Panc1 (cell line): ENCODE measurements at regions not wholly inside any gene's neighbourhood (a gene's known extent, or its start where the extent isn't known, plus 50 kb on each side); places are given as distances from the start of the nearest gene placed in this dataset.

ENCODE experiments used
- ATAC-seq: fragments of 200-7000 bp; cut with Tn5 transposase; 2 replicates; pipeline ENCODE4 v1.9.1; 2020; ENCODE audit warnings: mild to moderate bottlenecking, moderate library complexity
- BruUV-seq: library from RNA; stranded (reverse); fragments of 400-500 nt; replicated peaks from 2 replicates; lab custom pipeline; 2021; lab: Mats Ljungman, UMichigan
- CTCF ChIA-PET: fragments of 300-600 bp; sonication (Branson Sonifier 250); formaldehyde crosslinking; loops from one replicate; lab custom pipeline; 2022; ENCODE audit warnings: antibody characterized with exemption; lab: Charles Lee
- POLR2A ChIA-PET: fragments of 300-600 bp; sonication (Branson Sonifier 250); formaldehyde crosslinking; loops from one replicate; lab custom pipeline; 2022; ENCODE audit warnings: antibody characterized with exemption; lab: Charles Lee
- DNase-seq: peaks from one replicate; pipeline ENCODE4 v3.0.0-alpha.2; 2010; ENCODE audit warnings: low read depth, low spot score
- H3K27ac ChIP-seq: 2 replicates; pipeline ENCODE4 v1.5.1; 2011; ENCODE audit warnings: mild to moderate bottlenecking, low read length, inconsistent platforms
- H3K27me3 ChIP-seq: fragments of 200-500 bp; sonication (Bioruptor generic); 2 replicates; pipeline ENCODE4 v1.6.0; 2014; ENCODE audit warnings: low read length, inconsistent platforms; ENCODE audit not compliant: control insufficient read depth, insufficient read depth
- H3K36me3 ChIP-seq: fragments of 200-500 bp; sonication (Bioruptor generic); 2 replicates; pipeline ENCODE4 v1.5.1; 2014; ENCODE audit warnings: inconsistent platforms, mild to moderate bottlenecking, low read length, moderate library complexity; ENCODE audit not compliant: control insufficient read depth, insufficient read depth
- H3K4me1 ChIP-seq: 2 replicates; pipeline ENCODE4 v1.5.1; 2011; ENCODE audit warnings: inconsistent platforms, mild to moderate bottlenecking, low read length, moderate library complexity; ENCODE audit not compliant: control insufficient read depth, insufficient read depth
- H3K4me3 ChIP-seq, 2 experiments: 2 replicates each; pipeline ENCODE4 v1.5.1; 2011 to 2012; ENCODE audit warnings: low read depth in 2 of 2, low read length in 2 of 2, mild to moderate bottlenecking in 2 of 2, inconsistent platforms in 1 of 2, moderate library complexity in 1 of 2
- H3K9me3 ChIP-seq: fragments of 200-500 bp; sonication (Bioruptor generic); 2 replicates; pipeline ENCODE4 v1.5.1; 2014; ENCODE audit warnings: low read depth, mild to moderate bottlenecking, inconsistent platforms, low read length, moderate library complexity; ENCODE audit not compliant: control insufficient read depth, insufficient read depth
- POLR2AphosphoS5 ChIP-seq: IDR thresholded peaks from 2 replicates; pipeline ENCODE4 v1.6.1; 2012; ENCODE audit warnings: mild to moderate bottlenecking, low read depth, low read length, moderate library complexity
- SIN3A ChIP-seq: IDR thresholded peaks from 2 replicates; pipeline ENCODE4 v1.6.1; 2012; ENCODE audit warnings: low read depth, mild to moderate bottlenecking, low read length, moderate library complexity, borderline replicate concordance; ENCODE audit not compliant: insufficient read depth
- TCF7L2 ChIP-seq: IDR thresholded peaks from 2 replicates; pipeline ENCODE4 v1.6.1; 2011; ENCODE audit warnings: mild to moderate bottlenecking, low read depth, low read length, inconsistent platforms
- in situ Hi-C: cut with HindIII; loops from 2 replicates; pipeline ENCODE4 v1.10.0; 2016; ENCODE audit warnings: low sequenced_read_pairs, low pct_unique_long_range_greater_than_20kb
- intact Hi-C: fragments of 100-400 bp; cut with micrococcal nuclease; formaldehyde crosslinking; loops from one replicate; pipeline ENCODE4 v1.10.0; 2022; ENCODE audit not compliant: unreplicated experiment
- TF ChIP-seq, protein P1 (sequence below), 2 experiments: IDR thresholded peaks; 2 replicates each; pipeline ENCODE4 v1.6.1; 2011 to 2012; ENCODE audit warnings: low read depth in 2 of 2, control low read depth in 1 of 2, low read length in 1 of 2, mild to moderate bottlenecking in 1 of 2, moderate library complexity in 1 of 2; ENCODE audit not compliant: insufficient read depth in 1 of 2
- TF ChIP-seq, protein P2 (sequence below): fragments of 450-650 bp; IDR thresholded peaks from 2 replicates; pipeline ENCODE4 v1.5.1; 2017; ENCODE audit warnings: mild to moderate bottlenecking

DNA sequence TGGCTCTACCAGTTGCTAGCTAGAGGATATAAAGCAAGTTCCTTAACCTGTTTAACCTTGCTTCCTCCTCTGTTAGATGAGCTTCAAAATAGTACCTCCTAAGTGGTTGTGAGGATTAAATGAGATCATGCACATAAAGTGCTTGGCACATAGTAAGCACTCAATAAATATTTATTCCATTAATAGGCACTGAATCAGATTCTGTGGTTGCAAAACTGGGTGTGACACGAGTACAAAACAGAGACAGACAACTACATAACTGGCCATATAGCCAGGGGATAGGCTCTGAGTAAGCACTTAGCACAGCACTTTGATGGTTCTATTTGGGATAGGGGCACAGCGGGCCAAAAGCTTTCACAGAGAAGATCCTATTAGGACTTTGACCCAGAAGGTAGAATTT is 150.3 kb downstream of the RELL1 start:
- ChIA-PET CTCF (no interaction called here), POLR2A (no interaction called here)
- Histone ChIP-seq H3K4me1 (no peaks in the 10 kb centered on the region), H3K27me3 (no peaks in the 10 kb centered on the region), H3K36me3 (no peaks in the 10 kb centered on the region), H3K9me3 (no peaks in the 10 kb centered on the region), H3K27ac (no peak overlapping the region), H3K4me3 (no peak overlapping the region)
- DNase-seq (no peak), ATAC-seq (no peak)
- no peak for TF ChIP-seq TCF7L2
- TF ChIP-seq, protein P1, sequence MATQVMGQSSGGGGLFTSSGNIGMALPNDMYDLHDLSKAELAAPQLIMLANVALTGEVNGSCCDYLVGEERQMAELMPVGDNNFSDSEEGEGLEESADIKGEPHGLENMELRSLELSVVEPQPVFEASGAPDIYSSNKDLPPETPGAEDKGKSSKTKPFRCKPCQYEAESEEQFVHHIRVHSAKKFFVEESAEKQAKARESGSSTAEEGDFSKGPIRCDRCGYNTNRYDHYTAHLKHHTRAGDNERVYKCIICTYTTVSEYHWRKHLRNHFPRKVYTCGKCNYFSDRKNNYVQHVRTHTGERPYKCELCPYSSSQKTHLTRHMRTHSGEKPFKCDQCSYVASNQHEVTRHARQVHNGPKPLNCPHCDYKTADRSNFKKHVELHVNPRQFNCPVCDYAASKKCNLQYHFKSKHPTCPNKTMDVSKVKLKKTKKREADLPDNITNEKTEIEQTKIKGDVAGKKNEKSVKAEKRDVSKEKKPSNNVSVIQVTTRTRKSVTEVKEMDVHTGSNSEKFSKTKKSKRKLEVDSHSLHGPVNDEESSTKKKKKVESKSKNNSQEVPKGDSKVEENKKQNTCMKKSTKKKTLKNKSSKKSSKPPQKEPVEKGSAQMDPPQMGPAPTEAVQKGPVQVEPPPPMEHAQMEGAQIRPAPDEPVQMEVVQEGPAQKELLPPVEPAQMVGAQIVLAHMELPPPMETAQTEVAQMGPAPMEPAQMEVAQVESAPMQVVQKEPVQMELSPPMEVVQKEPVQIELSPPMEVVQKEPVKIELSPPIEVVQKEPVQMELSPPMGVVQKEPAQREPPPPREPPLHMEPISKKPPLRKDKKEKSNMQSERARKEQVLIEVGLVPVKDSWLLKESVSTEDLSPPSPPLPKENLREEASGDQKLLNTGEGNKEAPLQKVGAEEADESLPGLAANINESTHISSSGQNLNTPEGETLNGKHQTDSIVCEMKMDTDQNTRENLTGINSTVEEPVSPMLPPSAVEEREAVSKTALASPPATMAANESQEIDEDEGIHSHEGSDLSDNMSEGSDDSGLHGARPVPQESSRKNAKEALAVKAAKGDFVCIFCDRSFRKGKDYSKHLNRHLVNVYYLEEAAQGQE (IDR thresholded peaks at IDR 0.05; ENCODE audit: insufficient read depth in 1 of 2, low read depth in 2 of 2, low read length in 1 of 2): no peak
- TF ChIP-seq SIN3A: no peak
- TF ChIP-seq POLR2AphosphoS5: no peak
- in situ Hi-C loops: no loop called here
- BruUV-seq: no TSS peak
- intact Hi-C loops: no loop called here

DNA sequence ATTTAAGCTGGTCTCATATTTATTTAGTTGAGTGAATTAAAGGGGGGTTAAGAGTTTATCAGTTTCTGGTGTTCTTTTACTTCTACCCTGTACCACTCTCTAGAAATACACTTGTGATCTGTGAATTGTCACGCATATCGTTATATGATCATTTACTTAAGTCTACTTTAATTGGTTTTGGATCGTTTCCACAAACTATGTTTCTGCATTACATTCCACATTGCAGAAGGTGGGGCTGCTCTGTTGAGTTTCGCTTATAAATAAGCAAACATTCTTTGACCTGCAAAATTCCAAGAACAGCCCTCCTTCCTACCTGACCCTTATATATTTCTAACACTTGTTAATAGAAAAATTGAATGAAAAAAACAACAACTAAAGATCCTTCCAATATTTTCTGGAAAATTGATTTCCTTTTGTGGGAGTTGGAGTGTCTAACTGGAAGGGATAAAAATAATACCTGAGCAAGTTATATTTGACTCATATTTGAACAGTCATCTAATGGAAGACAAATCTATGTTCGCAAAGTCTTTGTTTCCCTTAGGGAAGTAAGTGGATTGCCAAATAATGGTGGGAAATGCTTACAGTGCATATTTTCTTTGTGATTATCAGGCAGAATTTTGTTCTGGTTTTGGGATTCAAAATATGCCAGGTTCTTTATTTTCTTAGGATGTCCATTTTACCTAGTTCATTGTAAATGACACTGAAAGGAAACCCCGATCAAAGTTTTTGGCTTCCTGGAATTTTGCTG is 152.7 kb downstream of the RELL1 start:
- Histone ChIP-seq H3K4me3 (no peak overlapping the region), H3K27me3 (no peaks in the 10 kb centered on the region), H3K36me3 (no peaks in the 10 kb centered on the region), H3K9me3 (no peaks in the 10 kb centered on the region), H3K27ac (no peak overlapping the region), H3K4me1 (no peaks in the 10 kb centered on the region)
- no TSS peak for BruUV-seq
- DNase-seq (no peak), ATAC-seq (no peak)
- in situ Hi-C loops (no loop called here), intact Hi-C loops (no loop called here)
- TF ChIP-seq POLR2AphosphoS5 (no peak), TCF7L2 (no peak), SIN3A (no peak)
- TF ChIP-seq, protein P1 (IDR thresholded peaks at IDR 0.05; ENCODE audit: insufficient read depth in 1 of 2, low read depth in 2 of 2, low read length in 1 of 2): no peak
- TF ChIP-seq, protein P2, sequence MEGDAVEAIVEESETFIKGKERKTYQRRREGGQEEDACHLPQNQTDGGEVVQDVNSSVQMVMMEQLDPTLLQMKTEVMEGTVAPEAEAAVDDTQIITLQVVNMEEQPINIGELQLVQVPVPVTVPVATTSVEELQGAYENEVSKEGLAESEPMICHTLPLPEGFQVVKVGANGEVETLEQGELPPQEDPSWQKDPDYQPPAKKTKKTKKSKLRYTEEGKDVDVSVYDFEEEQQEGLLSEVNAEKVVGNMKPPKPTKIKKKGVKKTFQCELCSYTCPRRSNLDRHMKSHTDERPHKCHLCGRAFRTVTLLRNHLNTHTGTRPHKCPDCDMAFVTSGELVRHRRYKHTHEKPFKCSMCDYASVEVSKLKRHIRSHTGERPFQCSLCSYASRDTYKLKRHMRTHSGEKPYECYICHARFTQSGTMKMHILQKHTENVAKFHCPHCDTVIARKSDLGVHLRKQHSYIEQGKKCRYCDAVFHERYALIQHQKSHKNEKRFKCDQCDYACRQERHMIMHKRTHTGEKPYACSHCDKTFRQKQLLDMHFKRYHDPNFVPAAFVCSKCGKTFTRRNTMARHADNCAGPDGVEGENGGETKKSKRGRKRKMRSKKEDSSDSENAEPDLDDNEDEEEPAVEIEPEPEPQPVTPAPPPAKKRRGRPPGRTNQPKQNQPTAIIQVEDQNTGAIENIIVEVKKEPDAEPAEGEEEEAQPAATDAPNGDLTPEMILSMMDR: no peak
- POLR2A ChIA-PET: no interaction called here
- CTCF ChIA-PET: no interaction called here
